GM19240 (cell line): ENCODE measurements at regions not wholly inside any gene's neighbourhood (a gene's known extent, or its start where the extent isn't known, plus 50 kb on each side); places are given as distances from the start of the nearest gene placed in this dataset.
"Not testable (repeated sequence)": the region's sequence is repeated elsewhere in the genome, so short reads cannot be mapped to it uniquely, and the experiment has no call there.

Experiments used
- DNase-seq: peaks from one replicate; pipeline ENCODE4 v3.0.0; 2011; ENCODE audit warnings: low spot score; ENCODE audit not compliant: insufficient read length

DNA sequence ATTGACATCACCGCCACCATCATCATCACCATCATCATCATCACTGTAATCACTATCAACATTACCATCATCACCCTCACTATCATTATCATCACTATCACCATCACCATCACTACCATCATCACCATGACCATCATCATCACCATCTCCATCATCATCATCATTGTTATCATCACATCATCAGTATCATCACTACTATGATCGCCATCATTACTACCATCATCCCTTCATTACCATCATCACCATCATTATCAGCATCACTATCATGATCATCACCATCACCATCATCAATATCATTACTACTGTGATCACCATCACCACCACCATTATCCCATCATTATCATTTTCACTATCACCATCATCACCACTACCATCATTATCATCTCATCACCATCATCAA lies 368.3 kb downstream of the SEC14L1 start:
- DNase-seq, result no peak

GRCh38 chr17:77509599-77509998 lies 368.8 kb downstream of the SEC14L1 start:
- DNase-seq, result no peak

- no peak for DNase-seq
Measured at GRCh38 chr17:77510133-77510796, 369.5 kb downstream of the SEC14L1 start.

GRCh38 chr17:77511514-77512061 lies 370.8 kb downstream of the SEC14L1 start:
- DNase-seq, result no peak

DNA sequence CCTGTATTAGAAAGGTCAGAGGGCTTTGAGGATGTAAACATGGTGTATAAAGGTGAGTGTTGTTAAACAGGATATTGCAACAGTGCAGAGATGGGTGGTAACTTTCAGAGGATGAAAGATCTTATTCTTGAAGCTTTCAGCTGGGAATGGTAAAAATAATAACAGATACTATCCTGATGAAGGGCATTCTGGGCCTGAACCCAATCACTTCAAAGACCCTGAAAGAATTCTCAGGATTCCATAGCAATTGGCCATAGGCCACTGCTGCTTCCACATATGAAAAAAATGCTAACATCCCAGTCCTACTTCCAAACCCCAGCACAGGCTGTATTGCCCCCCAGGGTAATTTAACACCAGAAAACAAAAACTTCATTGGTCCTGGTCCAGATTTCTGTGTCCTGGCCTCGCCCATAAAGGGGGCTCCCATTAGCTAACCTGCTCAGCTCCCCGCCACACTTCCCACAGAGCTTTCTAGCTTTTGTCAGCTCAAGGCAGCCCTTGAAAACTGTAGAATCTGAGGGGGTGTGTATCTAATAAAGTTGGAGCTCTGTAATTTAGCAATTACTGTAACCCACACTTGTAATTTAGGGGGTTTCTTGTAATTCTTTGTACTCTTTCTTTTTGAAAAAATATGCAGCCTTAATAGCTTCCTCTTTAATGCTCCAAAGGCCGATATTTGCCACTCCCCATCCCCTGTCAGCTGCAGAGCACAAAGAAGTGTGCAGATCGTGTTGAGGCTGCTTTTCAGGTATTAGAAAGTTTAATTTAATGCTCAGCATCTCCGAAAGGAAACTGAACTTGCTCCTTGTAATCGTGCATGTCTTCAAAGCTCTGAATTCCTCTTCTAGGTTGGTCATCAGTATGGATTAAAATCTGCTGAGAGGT lies 371.5 kb downstream of the SEC14L1 start:
- no peak for DNase-seq

DNA sequence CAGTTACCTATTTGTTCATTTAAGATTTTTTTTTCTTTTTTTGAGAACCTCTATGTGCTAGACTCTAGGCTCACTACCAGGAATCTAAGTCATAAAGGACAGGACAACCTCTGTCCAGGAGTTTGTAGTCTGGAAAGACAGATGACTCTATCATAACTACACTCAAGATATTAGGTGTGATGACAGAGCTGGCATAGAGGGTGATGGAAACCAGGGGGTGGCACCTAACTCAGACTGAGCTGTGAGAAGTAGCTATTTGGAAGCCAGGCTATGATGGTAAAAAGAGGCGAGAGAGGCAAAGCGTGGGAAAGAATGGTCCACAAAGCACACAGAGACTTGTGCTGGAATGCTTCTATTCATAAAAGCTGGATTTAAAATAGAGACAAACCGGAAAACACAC lies 372.3 kb downstream of the SEC14L1 start:
- DNase-seq, result no peak

- DNase-seq, result no peak
Measured at GRCh38 chr17:77515227-77515626, 374.5 kb downstream of the SEC14L1 start.

GRCh38 chr17:77516902-77517301 lies 376.1 kb downstream of the SEC14L1 start:
- DNase-seq, result no peak

- no peak for DNase-seq
Measured at GRCh38 chr17:77521076-77521475, 380.3 kb downstream of the SEC14L1 start.

DNA sequence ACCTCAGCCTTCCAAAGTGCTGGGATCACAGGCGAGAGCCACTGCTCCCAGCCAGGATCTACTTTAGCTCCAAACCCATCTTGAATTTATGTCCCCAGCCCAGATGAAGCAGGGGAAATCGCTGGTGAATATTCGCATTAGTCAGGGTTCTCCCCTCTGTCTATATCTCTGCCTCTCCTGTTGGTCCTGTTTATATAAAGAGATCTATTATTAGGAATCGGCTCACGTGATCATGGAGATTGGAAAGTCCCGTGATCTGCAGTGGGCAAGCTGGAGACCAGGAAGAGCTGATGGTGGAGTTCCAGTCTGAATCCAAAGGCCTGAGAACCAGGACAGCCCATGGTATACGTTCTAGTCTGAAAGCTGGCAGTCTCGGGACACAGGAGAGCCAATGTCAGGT lies 382.8 kb downstream of the SEC14L1 start:
- no peak for DNase-seq

DNA sequence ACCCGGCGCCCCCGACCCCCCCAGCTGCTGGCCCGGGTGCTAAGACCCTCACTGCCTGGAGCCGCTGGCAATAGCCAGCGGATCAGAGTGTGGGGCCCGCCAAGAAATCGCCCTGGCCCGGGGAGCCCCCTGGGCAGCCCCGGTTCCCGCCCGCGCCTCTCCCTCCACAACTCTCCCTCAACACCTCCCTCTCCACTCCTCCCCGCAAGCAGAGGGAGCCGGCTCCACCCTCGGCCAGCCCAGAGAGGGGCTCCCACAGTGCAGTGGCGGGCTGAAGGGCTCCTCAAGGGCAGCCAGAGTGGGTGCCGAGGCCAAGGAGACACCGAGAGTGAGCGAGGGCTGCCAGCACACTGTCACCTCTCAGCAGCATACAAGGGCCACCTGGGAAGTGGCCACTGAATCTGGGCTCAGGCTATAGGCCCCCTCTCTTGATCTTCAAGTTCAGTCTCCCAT lies 385.5 kb downstream of the SEC14L1 start:
- no peak for DNase-seq

DNA sequence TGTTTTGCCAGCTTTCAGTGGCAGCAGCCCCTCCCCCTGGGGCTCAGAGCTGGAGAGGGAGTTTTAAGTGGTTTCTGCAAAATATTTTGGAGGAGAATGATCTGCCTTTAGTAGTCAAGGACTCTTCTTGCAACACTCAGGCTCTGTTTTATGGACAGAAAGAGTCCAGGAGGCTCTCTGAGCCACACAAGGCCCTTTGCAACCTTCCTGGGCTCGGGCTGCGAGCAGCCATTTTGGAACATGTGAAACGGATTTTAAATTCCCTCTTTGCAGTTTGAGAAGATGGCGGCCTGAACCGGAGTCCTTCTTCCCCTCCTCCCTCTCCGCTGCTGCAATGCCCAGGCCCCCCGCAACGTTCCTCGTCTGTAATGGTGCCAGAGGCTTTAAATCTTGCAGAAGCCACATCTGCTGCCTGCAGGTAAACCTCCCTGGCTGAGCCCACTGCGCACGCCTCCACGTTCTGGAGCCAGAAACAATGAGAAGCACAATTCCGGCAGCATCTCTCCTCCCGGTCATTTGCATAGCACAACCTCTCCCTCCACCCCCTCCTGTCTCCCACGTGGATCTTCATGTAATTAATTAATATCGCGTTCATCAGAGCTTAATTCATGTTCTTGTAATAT lies 386.1 kb downstream of the SEC14L1 start:
- no peak for DNase-seq

- no peak for DNase-seq
Measured at GRCh38 chr17:77527409-77527808, 386.6 kb downstream of the SEC14L1 start.

- no peak for DNase-seq
Measured at GRCh38 chr17:77527836-77528505, 387.2 kb downstream of the SEC14L1 start.

- no peak for DNase-seq
Measured at GRCh38 chr17:77528516-77529327, 388.0 kb downstream of the SEC14L1 start.

GRCh38 chr17:77529328-77529650 lies 388.5 kb downstream of the SEC14L1 start:
- no peak for DNase-seq

- no peak for DNase-seq
Measured at GRCh38 chr17:77530591-77530990, 389.8 kb downstream of the SEC14L1 start.

DNA sequence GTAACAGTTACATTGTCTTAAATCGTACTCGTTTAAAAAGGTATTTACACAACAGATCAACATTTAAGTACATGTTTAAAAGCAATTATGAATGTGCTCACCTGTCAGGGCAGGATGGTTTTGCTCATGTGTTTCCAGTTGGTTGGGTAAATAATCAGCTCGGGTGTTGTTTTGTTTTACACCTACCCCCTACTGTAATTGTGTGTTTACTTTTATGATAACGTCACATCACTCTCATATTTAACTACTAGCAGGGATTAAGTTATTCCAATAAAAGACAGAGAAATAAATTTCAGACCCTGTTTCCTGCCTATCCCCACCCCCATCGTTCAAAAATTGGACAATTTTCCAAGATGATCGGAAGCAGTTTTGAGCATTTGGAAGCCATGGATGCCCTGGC lies 390.2 kb downstream of the SEC14L1 start:
- no peak for DNase-seq

- DNase-seq, result no peak
Measured at GRCh38 chr17:77531641-77532040, 390.9 kb downstream of the SEC14L1 start.

GRCh38 chr17:77533697-77534096 lies 392.9 kb downstream of the SEC14L1 start:
- not testable (repeated sequence) for DNase-seq

DNA sequence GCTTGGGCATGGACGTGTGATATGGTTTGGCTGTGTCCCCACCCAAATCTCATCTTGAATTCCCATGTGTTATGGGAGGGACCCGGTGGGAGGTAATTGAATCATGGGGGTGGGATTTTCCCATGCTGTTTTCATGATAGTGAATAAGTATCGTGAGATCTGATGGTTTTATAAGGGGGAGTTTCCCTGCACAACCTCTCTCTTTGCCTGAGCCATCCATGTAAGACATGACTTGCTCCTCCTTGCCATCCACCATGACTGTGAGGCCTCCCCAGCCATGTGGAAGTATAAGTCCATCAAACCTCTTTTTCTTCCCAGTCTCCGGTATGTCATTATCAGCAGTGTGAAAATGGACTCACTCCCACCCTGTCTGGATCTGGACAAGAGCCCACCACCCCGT lies 393.4 kb downstream of the SEC14L1 start:
- DNase-seq, result no peak
